ENCODE measurements at regions not wholly inside any gene's neighbourhood (a gene's known extent, or its start where the extent isn't known, plus 50 kb on each side); places are given as distances from the start of the nearest gene placed in this dataset.

DNA sequence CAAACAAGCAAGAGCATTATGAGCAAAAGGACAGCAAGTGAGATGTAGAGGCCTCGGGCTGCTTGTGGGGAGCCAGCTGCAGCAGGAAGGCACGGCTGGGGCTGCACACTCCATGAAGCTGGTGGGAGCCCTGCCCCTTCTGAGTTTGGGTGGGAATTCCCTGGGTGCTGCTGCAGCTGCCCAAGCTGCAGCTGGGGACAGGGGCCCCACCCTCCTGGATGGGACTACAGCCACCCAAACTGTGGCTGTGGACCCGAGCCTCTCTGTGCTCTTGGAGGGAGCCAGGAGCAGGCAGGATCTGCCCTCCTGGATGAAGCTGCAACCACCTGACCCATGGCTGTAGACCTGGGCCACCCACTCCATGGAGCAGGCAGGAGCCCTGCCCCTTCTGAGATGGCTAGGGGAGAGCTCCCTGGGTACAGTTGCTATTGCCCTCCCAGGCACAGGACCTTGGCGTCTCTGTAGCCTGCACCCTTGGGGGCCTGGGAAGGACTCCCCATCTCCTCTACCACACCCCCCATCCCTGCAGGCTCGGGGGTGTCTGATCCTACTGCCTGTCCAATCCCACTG, 159.1 kb downstream of the ERCC6L2 start:
- no peak overlapping the region for H3K27ac ChIP-seq
- no peak for TF ChIP-seq ZFX (IDR thresholded peaks at IDR 0.05)
- TF ChIP-seq, protein P1, sequence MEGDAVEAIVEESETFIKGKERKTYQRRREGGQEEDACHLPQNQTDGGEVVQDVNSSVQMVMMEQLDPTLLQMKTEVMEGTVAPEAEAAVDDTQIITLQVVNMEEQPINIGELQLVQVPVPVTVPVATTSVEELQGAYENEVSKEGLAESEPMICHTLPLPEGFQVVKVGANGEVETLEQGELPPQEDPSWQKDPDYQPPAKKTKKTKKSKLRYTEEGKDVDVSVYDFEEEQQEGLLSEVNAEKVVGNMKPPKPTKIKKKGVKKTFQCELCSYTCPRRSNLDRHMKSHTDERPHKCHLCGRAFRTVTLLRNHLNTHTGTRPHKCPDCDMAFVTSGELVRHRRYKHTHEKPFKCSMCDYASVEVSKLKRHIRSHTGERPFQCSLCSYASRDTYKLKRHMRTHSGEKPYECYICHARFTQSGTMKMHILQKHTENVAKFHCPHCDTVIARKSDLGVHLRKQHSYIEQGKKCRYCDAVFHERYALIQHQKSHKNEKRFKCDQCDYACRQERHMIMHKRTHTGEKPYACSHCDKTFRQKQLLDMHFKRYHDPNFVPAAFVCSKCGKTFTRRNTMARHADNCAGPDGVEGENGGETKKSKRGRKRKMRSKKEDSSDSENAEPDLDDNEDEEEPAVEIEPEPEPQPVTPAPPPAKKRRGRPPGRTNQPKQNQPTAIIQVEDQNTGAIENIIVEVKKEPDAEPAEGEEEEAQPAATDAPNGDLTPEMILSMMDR (conservative IDR thresholded peaks at IDR 0.05) = no peak

DNA sequence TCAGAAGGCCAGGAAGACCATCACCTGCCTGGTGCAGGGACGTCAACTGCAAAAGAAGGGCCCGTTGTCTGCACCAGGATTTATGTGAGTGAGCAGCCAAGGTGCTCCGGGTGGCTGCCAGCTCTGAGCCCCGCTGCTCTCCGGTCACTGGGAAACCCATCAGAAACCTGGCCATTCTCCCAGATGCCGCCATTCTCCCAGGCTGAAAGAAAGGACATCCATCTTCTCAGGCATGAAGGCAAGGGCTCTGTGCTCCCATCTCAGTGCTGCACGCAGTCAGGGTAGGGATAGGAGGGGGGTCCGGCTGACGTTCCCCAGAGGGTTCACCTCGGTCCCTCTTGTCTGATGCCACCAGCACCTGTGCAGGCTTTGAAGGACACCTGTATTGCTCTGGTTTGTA, 158.4 kb downstream of the ERCC6L2 start:
- TF ChIP-seq ZFX (IDR thresholded peaks at IDR 0.05) = no peak
- no peak overlapping the region for H3K27ac ChIP-seq

DNA sequence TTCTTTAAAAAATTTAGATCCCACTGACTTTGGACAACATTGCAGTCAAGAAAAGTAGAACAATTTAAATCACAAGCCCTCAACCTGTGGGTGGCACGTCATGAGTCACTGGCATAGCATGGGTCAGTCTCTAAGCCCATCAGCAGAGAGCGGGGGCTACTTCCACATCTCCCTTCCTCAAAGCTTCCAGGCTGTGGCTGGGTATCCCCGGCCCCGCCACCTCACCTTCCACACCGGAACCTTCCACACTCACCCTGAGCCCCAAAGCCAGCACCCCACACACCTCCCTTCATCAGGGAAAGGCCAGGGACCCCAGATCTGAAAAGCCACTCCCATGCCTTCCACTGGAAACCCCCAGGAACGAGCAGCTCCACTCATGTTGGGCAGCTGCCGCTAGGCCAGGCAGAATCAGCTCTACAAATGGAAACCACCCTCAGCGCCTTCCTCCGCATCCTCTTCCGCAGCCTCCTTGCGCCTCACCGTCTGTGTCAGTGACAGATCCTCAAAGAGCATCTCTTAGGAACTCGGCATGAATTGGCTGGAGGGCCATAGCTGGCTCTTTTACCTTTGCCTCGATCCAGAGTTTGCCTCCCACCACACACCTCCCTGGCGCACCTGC, 156.5 kb downstream of the ERCC6L2 start:
- H3K27ac ChIP-seq = peak overlapping the region; percentile 77
- TF ChIP-seq ZFX (IDR thresholded peaks at IDR 0.05) = no peak
- TF ChIP-seq, protein P1 (conservative IDR thresholded peaks at IDR 0.05) = no peak

DNA sequence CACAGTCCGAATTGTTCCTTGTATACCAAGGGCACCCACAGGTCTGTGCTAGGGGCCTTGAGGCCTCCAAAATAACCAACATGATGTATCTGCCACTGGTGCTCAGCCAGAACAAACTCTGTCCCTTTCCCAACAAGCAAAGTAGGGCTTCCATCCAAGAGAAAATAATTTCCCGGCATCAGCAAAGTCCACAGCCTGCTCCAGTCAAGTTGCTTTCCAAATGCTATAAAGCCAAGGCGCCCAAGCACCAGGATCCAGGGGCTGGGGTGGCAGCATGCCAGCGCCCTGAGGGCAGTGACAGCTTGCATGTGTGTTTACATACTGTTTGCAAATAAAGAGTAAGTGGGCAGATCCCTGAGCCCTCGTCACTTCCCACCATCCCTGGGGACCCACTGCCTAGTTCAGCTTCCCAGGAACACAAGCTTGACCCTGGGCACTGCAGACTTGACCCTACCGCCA, 155.9 kb downstream of the ERCC6L2 start:
- peak overlapping the region; percentile 77 for H3K27ac ChIP-seq
- TF ChIP-seq, protein P1 (conservative IDR thresholded peaks at IDR 0.05) = no peak
- TF ChIP-seq ZFX (IDR thresholded peaks at IDR 0.05) = no peak

DNA sequence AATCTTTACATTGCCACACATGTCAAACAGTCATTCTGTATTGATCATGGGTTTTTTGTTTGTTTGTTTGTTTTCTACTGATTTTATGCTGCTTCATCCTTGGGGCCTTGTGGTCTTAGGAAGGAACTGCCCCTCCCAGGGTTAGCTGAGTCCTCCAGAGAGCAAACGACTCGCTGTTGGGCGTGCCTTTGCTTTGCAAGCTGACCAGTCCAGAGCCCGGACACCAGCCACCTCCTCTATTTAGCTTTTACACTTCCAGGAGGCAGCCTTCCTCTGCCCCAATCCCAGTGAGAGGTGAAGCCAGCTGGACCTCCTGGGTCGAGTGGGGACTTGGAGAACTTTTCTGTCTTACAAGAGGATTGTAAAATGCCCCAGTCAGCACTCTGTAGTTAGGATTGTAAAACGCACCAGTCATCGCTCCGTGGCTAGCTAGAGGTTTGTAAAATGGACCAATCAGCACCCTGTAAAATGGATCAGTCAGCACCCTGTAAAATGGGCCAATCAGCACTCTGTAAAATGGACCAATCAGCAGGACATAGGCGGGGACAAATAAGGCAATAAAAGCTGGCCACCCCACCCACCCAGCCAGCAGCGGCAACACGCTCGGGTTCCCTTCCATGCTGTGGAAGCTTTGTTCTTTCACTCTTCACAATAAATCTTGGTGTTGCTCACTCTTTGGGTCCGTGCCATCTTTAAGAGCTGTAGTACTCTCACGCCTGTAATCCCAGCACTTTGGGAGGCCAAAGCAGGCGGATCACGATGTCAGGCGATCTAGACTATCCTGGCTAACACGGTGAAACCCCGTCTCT, 154.4 kb downstream of the ERCC6L2 start:
- TF ChIP-seq, protein P1 (conservative IDR thresholded peaks at IDR 0.05) = no peak

DNA sequence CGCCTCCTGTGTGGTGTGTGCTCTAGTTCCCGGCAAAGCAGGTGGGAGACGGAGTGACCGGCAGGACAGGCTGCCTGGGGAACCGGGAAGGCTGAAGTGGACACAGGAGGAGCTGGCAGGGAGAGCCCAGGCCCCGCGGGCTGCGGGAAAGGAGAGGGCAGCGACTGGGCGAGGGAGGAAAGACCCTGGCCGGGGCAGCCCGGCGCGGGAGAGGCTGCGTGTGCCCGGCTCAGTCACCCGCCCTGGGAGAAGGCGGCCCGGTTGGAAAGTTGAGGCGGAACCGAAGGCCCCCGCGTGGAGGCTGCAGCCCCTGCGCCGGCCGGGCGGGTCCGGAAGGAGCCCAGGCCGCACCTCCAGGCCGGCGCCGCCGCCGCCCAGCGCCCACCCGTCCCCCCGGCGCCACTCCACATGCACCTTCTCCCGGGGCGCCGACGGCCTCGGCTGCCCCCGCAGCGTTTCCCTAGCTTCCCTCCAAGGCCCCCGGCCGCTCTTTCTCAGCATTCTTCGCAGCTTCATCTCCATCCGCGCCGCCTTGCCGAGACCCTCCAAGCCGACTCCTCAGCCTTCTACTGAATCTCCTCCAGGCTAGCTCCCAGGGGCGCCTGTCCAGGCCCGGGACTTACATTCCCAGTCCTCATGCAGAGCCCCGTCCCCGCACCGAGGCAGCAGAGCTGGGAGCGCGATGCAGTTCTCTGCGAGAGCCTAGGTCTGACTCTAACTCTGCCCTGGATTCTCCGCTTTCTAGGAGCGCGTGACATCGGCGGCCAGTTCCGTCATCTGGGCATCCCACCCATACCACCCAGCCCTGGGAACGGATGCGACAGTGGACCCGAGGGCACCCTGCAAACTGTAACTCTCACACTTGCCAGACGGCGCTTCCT, 152.0 kb downstream of the ERCC6L2 start:
- TF ChIP-seq ZFX (IDR thresholded peaks at IDR 0.05) = no peak
- TF ChIP-seq, protein P1 (conservative IDR thresholded peaks at IDR 0.05) = no peak
- H3K27ac ChIP-seq = no peak overlapping the region

More for the DNA sequence above, 154.4 kb downstream of the ERCC6L2 start:
- peak overlapping the region; percentile 77 for H3K27ac ChIP-seq

DNA sequence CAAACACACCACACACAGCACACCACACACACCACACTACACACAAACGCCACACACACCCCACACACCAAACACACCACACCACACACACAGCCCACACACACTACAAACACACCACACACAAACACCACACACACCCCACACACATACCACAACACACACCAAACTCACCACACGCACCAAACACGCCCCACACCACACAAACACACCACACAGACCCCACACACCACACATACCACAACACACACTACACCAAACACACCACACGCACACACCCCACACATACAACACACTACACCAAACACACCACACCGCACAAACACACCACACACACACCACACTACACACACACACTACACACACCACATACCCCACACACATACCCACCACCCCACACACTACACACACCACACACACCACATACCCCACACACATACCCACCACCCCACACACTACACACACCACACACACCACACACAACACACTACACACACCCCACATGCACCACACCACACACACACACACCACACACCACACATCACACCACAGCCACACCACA, 151.2 kb downstream of the ERCC6L2 start:
- H3K27ac ChIP-seq = no peak overlapping the region
- TF ChIP-seq, protein P1 (conservative IDR thresholded peaks at IDR 0.05) = no peak
- TF ChIP-seq ZFX (IDR thresholded peaks at IDR 0.05) = no peak

All from C4-2B (cell line).